ENCODE measurements at regions not wholly inside any gene's neighbourhood (a gene's known extent, or its start where the extent isn't known, plus 50 kb on each side); places are given as distances from the start of the nearest gene placed in this dataset.

GRCh38 chr2:103740631-103741030 lies 978.8 kb downstream of the TMEM182 start:
- no peak for DNase-seq
- TF ChIP-seq CTCF (IDR thresholded peaks at IDR 0.05) (no peak), POLR2A (IDR thresholded peaks at IDR 0.05) (no peak)
- H3K27me3 ChIP-seq, result no peaks in the 10 kb centered on the region
- no peaks in the 10 kb centered on the region for H3K4me1 ChIP-seq
- H3K9me3 ChIP-seq, result no peaks in the 10 kb centered on the region
- no peak overlapping the region for H3K27ac ChIP-seq
- no peak overlapping the region for H3K4me3 ChIP-seq
- intact Hi-C loops (cut with DNase I; ENCODE audit: low total_unique reads), result no loop called here
- H3K36me3 ChIP-seq, result no peaks in the 10 kb centered on the region

GRCh38 chr2:103743195-103743594 lies 981.4 kb downstream of the TMEM182 start:
- no peak for DNase-seq
- no peak for TF ChIP-seq POLR2A (IDR thresholded peaks at IDR 0.05)
- TF ChIP-seq CTCF (IDR thresholded peaks at IDR 0.05), result no peak
- no peak overlapping the region for H3K4me3 ChIP-seq
- no peak overlapping the region for H3K27ac ChIP-seq
- no peaks in the 10 kb centered on the region for H3K9me3 ChIP-seq
- no peaks in the 10 kb centered on the region for H3K36me3 ChIP-seq
- H3K4me1 ChIP-seq, result no peaks in the 10 kb centered on the region
- no peaks in the 10 kb centered on the region for H3K27me3 ChIP-seq
- intact Hi-C loops (cut with DNase I; ENCODE audit: low total_unique reads), result no loop called here

GRCh38 chr2:103754530-103754929 lies 992.7 kb downstream of the TMEM182 start:
- intact Hi-C loops (cut with DNase I; ENCODE audit: low total_unique reads), result no loop called here
- H3K36me3 ChIP-seq, result no peaks in the 10 kb centered on the region
- DNase-seq, result no peak
- no peaks in the 10 kb centered on the region for H3K9me3 ChIP-seq
- TF ChIP-seq CTCF (IDR thresholded peaks at IDR 0.05) (no peak), POLR2A (IDR thresholded peaks at IDR 0.05) (no peak)
- no peaks in the 10 kb centered on the region for H3K27me3 ChIP-seq
- H3K4me1 ChIP-seq, result no peaks in the 10 kb centered on the region
- H3K4me3 ChIP-seq, result no peak overlapping the region
- H3K27ac ChIP-seq, result no peak overlapping the region

GRCh38 chr2:103773884-103774283 lies 1012.1 kb downstream of the TMEM182 start:
- no peak for TF ChIP-seq POLR2A (IDR thresholded peaks at IDR 0.05)
- TF ChIP-seq CTCF (IDR thresholded peaks at IDR 0.05), result no peak
- Histone ChIP-seq H3K36me3 (no peaks in the 10 kb centered on the region), H3K4me3 (no peak overlapping the region), H3K9me3 (no peaks in the 10 kb centered on the region), H3K27ac (no peak overlapping the region), H3K4me1 (no peaks in the 10 kb centered on the region), H3K27me3 (no peaks in the 10 kb centered on the region)
- DNase-seq, result no peak
- intact Hi-C loops (cut with DNase I; ENCODE audit: low total_unique reads), result no loop called here

GRCh38 chr2:103780088-103780702 lies 1018.4 kb downstream of the TMEM182 start:
- Histone ChIP-seq H3K4me3 (no peak overlapping the region), H3K9me3 (no peaks in the 10 kb centered on the region), H3K36me3 (no peaks in the 10 kb centered on the region), H3K4me1 (no peaks in the 10 kb centered on the region), H3K27me3 (no peaks in the 10 kb centered on the region), H3K27ac (no peak overlapping the region)
- no peak for TF ChIP-seq POLR2A (IDR thresholded peaks at IDR 0.05)
- no peak for TF ChIP-seq CTCF (IDR thresholded peaks at IDR 0.05)
- DNase-seq, result no peak
- intact Hi-C loops (cut with DNase I; ENCODE audit: low total_unique reads), result no loop called here

Measured in uterus (tissue), 3 donors.